Esophagus mucosa (tissue), 1 donor: ENCODE measurements at regions not wholly inside any gene's neighbourhood (a gene's known extent, or its start where the extent isn't known, plus 50 kb on each side); places are given as distances from the start of the nearest gene placed in this dataset.
"Not testable (repeated sequence)": the region's sequence is repeated elsewhere in the genome, so short reads cannot be mapped to it uniquely, and the experiment has no call there.

Source experiments
- ATAC-seq: fragments of 200-7000 bp; cut with Tn5 transposase; one replicate; pipeline ENCODE4 v1.9.1; 2020
- donor health status: DM: yes; HTN: yes; CAD: no.

DNA sequence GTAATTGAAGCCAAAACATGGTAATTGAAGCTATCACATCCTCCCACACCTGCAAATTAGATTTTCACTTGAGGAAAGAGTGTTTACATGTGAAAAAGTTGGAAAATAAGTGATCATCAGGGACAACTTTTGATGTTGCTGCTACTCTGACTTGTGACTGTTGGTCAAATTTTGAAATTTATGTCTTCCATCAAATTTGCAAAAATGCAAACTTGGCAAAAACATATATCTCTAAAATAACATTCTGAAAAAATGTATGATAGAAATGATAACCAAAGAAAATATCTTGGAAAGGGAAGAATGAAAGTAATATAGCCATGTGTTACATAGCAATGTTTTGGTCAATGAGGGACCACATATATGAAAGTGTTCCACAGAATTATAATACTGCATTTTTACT is 703.9 kb upstream of the SEMA6D start:
- no peak for ATAC-seq

DNA sequence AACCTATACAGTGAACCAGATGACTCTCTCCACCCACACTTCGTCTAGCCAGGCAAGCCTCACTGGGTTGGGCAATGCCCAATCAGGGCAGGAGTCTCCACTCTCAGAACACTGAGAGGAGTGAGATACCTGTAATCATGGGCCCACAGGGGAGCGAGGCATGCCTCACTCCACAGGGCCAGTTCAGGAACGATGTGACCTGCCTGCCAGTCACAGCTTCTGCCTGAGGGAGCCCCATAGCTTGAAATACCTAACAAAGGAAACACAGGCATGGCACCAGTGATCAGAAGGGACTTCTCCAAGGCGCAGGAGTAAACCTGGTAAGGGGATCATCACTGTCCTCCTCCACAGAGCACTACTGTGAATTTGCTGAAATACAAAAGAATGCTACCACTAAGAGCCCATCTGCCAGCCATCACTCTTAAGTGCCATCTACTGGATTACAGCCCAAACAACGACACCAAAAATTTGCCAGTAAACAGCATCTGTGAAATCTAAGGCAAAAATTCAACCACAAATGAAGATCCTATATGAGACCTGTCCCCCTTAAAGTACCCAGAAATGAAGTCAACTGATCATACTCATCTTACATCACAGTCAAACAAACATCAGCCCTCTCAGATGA is 689.9 kb upstream of the SEMA6D start:
- no peak for ATAC-seq

DNA sequence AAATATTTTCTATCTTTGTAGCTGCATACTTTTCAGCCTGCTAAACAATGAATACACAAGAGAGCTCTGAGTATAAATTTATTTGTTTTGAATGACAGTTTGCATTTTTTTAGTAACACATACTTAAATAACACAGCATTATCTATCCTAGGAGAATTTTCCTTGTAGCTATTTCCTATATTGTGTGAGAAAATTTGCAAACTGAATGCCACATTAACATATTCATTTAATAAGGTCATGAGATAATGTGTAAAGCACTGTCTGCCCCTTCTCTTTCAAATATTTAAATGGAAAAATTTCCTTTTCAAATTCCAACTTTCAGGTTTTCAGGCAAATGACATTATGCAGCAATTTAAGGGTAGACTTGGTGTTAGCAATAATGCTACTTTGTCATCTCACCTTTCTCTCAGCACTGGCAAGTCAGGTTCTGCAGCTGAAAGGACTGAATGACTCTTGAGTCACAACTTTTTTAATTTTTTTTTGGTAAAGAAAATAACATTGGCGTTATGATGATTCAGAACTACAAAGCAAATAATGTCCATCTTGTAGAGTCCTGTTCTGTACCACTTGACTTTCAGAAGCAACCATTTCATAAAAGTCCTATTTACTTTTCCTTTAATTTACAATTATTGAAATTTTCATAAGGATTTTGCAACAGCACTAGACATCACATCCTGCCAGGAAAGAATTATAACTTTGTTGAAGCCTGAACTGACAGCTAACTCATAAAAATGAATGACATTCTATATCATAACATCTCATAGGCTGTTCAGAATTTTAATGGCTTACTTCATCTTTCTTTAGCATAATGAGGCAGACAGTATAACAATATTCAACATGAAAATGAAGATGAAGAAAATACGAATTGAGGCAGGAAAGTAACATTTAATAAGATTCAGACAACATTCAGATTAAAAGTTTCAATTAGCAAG is 681.6 kb upstream of the SEMA6D start:
- no peak for ATAC-seq

DNA sequence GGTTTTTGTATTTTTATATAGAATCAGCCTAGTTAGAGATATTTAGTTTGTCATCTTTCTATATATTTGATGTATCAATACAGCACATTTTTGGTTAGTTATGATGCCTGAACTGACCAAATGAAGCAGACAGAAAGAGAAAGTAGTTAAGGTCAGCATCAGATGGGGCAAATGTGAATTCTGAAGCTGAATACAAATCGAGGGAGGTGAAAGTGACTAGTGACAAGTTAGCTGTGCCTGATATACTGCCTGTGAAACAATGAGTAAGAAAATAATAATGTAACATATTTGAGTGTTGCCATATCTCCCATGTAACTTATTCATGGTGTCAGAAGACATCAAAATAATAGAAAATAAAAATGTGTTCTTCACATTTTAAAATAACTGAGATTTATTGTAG is 680.3 kb upstream of the SEMA6D start:
- no peak for ATAC-seq

DNA sequence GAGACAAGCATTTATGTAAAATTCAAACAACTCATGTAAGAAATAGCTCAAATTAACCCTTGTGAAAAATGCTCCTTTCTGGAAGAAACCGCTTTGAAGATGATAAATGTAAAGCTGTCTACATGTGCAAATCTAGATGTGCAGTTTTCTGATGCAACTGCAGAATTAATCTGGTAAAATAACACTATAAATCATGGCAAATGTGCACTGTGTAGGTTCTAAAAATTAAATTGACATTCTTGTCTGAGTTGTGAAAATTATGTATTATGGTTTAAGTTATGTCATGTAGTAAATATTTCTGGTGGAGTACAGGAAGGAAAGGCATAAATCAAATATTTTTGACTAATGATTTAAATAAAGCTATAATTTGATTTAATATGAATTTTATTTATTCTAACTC is 678.1 kb upstream of the SEMA6D start:
- ATAC-seq = no peak

DNA sequence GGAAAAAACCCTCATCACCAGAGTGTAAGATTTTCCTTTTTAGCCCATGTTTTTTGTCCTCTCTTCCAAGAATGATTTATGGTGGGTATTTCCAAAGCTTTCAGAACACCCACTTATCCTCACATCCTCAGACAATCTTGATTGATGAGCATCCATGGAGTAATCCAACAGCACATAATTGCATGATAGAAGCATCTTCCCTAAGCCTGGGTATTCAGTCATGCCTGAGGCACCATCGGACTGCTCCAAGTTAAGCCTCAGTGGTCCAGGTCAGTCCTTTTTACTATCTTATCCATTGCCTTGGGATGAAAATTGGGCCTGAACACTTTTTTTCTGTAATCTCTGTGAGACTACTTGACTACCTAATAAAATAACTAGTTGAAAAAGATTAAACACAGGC is 676.0 kb upstream of the SEMA6D start:
- no peak for ATAC-seq

DNA sequence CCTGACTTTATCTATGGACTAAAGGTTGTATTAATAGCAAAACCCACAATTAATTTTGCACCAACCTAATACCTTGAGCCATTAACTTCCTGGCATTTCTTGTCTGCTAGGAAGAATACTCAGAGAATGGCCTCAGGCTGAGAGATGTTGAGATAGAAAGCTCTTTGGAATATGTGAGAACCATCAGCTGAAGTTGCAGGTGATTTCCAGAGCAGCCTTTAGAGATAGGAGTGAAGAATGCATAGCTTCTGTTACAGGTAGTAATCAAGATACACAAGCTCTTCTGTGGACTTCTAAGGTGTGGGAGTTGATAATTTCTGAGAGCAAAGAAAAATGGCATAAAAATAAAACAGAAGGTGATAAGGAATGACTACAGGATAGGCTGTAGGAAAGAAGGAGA is 669.3 kb upstream of the SEMA6D start:
- ATAC-seq = not testable (repeated sequence)

DNA sequence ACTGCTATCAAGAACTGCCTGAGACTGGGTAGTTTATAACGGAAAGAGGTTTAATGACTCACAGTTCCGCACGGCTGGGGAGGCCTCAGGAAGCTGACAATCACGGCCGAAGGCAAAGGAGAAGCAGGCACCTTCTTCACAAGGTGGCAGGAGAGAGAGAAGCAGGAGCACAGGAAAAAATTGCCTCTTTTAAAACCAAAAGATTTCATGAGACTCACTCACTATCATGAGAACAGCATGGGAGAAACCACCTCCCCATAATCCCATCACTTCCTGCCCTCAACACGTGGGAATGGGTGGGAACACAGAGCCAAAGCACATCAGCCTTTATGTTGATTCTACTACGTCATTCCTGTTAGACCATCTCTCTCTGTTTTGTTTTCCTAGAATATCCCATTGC is 650.9 kb upstream of the SEMA6D start:
- ATAC-seq = no peak

DNA sequence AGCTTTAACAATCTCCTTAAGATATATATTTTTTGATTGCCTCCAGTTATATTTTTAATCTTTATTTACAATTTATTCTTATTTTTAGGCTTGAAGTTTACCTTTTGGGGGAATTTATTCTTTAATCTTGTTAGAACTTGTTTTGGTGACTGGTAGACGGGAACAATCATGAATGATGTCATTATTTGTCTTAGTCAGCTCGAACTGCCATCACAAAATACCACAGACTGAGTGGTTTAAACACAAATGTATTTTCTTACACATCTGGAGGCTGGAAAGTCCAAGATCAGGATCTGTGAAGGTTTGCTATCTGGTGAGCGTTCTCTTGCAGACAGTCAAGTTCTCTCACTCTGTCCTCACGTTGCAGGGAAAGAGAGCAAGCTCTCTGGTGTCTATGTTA is 639.5 kb upstream of the SEMA6D start:
- ATAC-seq = not testable (repeated sequence)

DNA sequence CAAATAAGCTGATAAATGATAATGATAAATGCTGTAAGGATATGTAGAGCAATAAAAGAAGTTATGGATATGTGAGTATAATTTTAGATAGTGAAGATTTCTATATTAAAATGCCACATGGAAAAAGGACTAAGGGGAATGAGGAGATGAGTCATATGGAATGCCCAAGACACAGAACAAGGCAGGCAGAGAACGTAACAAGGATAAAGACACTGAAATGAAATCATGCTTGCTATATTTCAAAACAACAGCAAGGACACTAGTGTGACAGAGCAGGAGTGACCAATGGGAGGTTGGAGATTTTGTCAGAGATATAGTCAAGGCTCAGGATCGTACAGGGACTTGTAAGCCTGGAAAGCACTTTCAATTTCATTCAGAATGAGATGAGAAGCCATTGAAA is 621.5 kb upstream of the SEMA6D start:
- ATAC-seq = no peak

DNA sequence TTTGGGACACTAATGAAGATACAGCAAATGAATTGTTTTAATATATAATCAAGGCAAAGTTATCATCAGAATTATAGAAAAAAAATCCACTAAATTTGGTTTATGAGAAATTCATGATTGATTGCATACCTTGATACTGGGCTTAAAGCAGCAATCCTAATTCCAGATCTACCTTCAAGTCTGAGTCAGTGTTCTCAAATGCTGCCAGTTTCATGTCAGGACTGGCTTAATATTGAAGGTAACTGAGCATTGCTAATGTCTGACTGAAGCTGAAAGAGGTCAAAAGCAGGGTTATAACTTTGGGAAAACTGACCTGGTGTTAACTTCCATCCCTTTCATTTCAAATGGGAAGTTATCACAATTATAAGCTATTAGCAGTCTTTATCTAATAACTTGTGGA is 618.8 kb upstream of the SEMA6D start:
- not testable (repeated sequence) for ATAC-seq

DNA sequence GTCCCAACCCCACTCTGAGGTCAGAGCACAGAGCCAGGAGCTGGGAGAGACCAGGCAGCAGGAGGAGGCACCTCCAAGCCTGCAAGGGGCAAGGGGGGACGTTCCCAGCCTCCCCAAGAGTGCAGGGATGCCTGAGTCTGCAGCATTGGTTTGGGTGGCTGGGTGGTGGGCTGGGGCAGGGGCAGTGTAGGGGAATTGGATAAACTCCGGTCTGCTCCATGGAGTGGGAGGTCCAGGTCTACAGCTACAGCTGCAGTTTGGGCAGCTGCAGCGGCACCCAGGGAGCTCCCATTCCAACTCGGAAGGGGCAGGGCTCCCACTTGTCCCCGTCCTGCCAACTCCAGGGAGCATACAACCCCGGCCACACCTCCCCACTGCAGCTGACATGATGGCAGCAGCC is 617.5 kb upstream of the SEMA6D start:
- not testable (repeated sequence) for ATAC-seq

DNA sequence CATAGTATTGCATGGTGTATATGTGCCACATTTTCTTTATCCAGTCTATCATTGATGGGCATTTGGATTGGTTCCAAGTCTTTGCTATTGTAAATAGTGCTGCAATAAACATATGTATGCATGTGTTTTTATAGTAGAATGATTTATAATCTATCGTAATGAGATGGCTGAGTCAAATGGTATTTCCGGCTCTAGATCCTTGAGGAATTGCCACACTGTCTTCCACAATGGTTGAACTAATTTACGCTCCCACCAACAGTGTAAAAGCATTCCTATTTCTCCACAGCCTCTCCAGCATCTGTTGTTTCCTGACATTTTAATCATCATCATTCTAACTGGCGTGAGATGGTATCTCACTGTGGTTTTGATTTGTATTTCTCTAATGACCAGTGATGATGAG is 608.5 kb upstream of the SEMA6D start:
- not testable (repeated sequence) for ATAC-seq

DNA sequence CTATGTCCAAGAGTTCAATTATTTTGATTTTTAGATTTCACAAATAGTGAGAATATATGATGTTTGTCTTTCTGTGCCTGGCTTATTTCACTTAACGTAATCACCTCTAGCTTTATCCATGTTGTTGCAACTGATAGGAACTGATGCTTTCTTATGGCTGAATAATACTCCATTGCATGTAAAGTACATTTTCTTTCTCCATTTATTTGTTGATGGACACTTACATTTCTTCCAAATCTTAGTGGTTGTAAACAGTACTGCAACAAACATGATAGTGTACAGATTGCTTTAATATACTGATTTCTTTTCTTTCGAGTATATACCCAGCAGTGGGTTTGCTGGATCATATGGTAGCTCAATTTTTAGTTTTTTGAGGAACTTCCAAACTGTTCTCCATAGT is 600.6 kb upstream of the SEMA6D start:
- ATAC-seq = no peak

DNA sequence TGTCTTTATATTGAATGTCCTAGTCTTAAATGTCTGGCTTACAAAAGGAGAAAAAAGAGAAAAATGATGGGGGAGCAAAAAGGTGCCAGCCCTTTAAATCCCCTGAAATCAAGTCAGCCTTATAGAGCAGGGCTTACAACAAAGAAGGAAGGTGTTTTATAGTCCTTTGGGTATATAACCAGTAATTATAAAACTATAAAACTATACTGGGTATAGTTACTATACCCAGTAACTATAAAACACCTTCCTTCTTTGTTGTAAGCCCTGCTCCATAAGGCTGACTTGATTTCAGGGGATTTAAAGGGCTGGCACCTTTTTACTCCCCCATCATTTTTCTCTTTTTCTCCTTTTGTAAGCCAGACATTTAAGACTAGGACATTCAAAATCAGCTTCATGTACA is 598.0 kb upstream of the SEMA6D start:
- ATAC-seq = no peak

DNA sequence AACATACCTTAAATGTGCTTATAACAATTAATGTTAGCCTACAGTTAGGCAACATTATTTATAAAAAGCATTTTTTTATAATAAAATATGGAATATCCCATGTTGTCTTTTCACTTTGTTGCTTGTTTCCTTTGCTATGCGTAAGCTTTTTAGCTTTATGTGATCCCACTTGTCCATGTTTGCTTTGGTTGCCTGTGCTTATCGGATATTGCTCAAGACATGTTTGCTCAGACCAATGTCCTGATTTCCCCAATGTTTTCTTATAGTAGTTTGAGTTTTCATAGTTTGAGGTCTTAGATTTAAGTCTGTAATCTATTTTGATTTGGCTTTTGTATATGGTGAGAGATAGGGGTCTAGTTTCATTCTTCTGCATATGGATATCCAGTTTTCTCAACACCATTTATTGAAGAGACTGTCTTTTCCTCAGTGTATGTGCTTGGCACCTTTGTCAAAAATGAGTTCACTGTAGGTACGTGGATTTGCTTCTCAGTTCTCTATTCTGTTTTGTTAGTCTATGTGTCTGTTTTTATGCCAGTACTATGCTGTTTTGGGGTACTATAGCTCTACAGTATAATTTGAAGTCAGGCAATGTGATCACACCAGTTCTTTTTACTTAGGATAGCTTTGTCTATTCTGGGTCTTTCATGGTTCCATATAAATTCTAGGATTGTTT is 592.7 kb upstream of the SEMA6D start:
- no peak for ATAC-seq

DNA sequence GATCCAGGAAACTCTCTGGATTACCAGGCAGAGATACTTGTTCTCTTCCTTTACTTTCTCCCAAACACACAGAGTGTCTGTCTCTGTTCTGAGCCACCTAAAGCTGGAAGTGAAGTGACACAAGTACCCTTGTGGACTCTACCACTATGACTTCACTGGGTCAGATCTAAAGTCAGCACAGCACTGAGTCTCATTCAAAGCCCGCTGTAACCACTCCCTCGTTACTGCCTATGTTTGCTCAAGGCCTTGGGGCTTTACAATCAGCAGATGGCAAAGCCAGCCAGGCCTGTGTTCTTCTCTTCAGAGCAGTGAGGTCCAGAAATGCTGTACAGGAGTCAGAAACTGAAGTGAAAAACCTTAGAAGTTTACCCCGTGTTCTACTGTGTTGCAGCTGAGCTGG is 588.3 kb upstream of the SEMA6D start:
- no peak for ATAC-seq

DNA sequence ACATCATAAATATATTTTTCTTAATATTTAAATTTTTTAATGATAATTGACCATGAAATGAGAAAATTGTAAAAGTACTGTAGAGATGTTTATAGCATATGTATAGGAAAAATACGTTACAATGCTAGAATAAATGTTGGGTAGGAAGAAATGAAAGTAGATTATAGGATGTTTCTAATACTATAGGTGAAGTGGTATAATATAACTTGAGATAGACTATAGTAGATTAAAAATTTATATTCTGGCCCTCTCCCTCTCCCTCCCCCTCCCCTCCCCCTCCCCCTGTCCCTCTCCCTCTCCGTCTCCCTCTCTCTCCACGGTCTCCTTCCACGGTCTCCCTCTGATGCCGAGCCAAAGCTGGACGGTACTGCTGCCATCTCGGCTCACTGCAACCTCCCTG is 585.9 kb upstream of the SEMA6D start:
- ATAC-seq = not testable (repeated sequence)

DNA sequence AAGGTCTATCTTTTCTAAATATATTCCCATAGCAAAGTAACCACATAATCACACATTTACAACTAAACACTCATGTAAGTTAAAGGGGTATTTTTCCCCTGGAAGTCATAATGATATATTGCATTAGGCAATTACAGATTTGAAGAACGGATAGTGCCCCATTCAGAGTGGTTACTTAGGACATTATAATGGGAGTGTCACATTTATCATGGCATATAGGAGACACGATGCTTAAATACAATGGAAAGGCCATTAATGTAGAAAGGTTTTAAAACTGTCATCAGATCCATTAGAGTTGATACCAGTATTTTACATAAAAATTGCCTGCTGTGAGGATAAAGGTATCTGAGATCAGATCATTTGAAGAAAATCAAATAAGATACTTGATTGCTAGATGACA is 582.0 kb upstream of the SEMA6D start:
- ATAC-seq = no peak

DNA sequence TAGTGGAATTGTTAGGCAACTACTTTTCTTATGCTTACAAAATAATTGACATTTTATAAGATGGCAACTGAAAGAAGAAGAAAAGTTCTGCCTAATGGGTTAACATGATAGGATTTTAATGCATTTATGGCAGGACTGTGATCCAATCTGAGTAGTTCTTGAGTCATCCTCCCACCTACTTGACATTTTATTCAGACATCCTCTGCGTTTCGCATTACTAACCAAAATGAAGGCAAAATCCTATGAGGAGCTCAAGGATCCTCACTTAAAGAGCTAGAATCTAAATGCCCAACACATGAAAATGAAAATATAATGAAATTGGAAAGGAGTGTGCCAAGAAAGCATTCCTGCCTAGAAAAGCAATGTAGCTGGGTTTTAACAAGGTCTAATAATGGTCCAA is 581.1 kb upstream of the SEMA6D start:
- ATAC-seq = no peak

DNA sequence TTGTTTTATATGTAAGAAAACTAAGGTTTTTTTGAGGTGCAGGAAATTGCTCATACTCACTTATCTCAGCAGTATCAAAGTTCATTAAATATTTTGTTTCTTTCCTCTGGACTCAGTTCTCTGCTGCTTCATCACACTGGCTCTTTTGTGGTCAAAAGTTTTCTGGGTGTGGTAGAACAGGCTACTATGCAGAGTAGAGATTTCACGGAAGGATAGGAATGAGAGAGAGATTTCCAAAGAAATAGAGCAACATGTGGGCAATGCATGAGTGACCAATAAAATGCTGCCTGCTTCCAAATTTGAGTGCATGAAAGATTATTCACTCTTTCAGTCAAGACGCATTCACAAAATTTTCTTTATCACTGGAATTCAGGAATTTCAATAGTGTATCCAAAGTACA is 577.3 kb upstream of the SEMA6D start:
- ATAC-seq = no peak

DNA sequence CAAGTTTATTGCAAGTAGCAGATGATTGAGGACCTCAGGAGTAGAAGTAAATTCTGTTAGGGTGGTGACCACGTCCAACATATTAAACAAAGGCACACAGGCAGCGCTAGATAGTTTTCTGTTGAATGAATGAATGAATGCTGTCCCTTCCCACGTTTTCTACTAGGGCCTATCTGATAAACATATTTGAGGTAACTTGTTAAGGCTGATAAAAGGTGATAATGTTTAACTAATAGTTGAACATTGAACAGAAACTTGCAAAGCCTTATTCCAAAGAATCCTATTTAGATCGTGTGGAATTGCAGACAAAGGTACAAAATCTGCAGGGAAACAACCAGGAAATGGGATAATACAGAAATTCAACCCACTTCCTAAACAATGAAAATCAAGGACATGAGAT is 559.5 kb upstream of the SEMA6D start:
- no peak for ATAC-seq

DNA sequence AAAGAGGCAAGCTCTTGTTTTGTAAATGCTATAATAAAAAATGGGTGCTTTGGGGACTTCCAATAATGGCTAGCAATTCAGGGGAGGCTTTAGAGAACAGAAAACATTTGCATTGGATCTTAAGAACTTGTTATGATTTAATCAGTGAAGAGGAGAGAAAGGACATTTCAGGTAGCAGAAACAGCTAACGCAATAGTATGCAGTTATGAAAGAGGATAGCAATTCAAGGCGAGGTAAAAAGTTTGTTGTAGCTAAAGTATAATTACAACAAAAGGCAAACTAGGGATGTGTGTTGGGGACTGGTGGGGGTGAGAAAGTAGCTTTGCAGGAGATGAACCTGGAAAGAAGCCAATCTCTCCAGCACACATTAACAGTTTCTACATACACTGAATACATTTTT is 558.7 kb upstream of the SEMA6D start:
- no peak for ATAC-seq

DNA sequence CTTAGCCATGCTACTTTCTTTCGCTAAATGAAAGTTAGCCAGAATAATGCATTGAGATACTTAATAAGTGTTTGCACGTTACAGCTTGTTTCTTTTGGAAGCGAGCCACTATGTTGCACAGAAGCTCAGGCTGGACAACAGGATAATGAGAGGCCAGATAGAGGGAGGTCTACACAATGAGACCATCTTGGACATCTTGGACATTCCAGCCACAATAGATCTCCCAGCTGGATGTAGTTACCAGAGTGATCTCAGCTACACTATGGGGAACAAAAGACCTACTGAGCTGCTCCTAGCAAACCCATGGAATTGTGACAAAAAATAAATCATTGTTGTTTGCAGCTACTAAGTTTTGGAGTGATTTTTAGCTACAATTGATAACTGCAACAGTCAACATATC is 540.1 kb upstream of the SEMA6D start:
- no peak for ATAC-seq
